ENCODE measurements at regions not wholly inside any gene's neighbourhood (a gene's known extent, or its start where the extent isn't known, plus 50 kb on each side); places are given as distances from the start of the nearest gene placed in this dataset.
"Not testable (repeated sequence)": the region's sequence is repeated elsewhere in the genome, so short reads cannot be mapped to it uniquely, and the experiment has no call there.

- H3K27me3 ChIP-seq (ENCODE audit: control insufficient read depth in 5 of 5, insufficient read depth in 4 of 5, low read length in 5 of 5), result no peaks in the 10 kb centered on the region
- H3K4me1 ChIP-seq (ENCODE audit: control insufficient read depth in 5 of 5, insufficient read depth in 5 of 5, low read length in 5 of 5), result peaks cover 0 to 6% (median 0%) of the 10 kb centered on the region in 5 donors
- H3K4me3 ChIP-seq (ENCODE audit: low read depth in 1 of 5, low read length in 5 of 5), result no peak overlapping the region
- H3K9me3 ChIP-seq (ENCODE audit: control insufficient read depth in 5 of 5, low read length in 5 of 5), result peaks cover 0 to 4% (median 0%) of the 10 kb centered on the region in 5 donors
- no peak overlapping the region for H3K9ac ChIP-seq (ENCODE audit: low read length in 5 of 5)
- no peaks in the 10 kb centered on the region for H3K36me3 ChIP-seq (ENCODE audit: control insufficient read depth in 5 of 5, insufficient read depth in 5 of 5, low read length in 5 of 5)
- H3K27ac ChIP-seq (ENCODE audit: low read depth, low read length), result no peak overlapping the region
Observed at GRCh38 chr19:28685802-28686201, 527.1 kb downstream of the UQCRFS1 start.

GRCh38 chr19:28685077-28685476 is 527.9 kb downstream of the UQCRFS1 start:
- H3K36me3 ChIP-seq (ENCODE audit: control insufficient read depth in 5 of 5, insufficient read depth in 5 of 5, low read length in 5 of 5); H3K27me3 ChIP-seq (ENCODE audit: control insufficient read depth in 5 of 5, insufficient read depth in 4 of 5, low read length in 5 of 5); H3K4me1 ChIP-seq (ENCODE audit: control insufficient read depth in 5 of 5, insufficient read depth in 5 of 5, low read length in 5 of 5): not testable (repeated sequence)

GRCh38 chr19:28680111-28680510 is 532.8 kb downstream of the UQCRFS1 start:
- H3K36me3 ChIP-seq (ENCODE audit: control insufficient read depth in 5 of 5, insufficient read depth in 5 of 5, low read length in 5 of 5), result no peaks in the 10 kb centered on the region
- H3K4me1 ChIP-seq (ENCODE audit: control insufficient read depth in 5 of 5, insufficient read depth in 5 of 5, low read length in 5 of 5), result peaks cover 0 to 6% (median 0%) of the 10 kb centered on the region in 5 donors
- no peak overlapping the region for H3K27ac ChIP-seq (ENCODE audit: low read depth, low read length)
- H3K4me3 ChIP-seq (ENCODE audit: low read depth in 1 of 5, low read length in 5 of 5), result no peak overlapping the region
- H3K9me3 ChIP-seq (ENCODE audit: control insufficient read depth in 5 of 5, low read length in 5 of 5), result peaks cover 0 to 5% (median 0%) of the 10 kb centered on the region in 5 donors
- no peaks in the 10 kb centered on the region for H3K27me3 ChIP-seq (ENCODE audit: control insufficient read depth in 5 of 5, insufficient read depth in 4 of 5, low read length in 5 of 5)
- H3K9ac ChIP-seq (ENCODE audit: low read length in 5 of 5), result no peak overlapping the region

More at GRCh38 chr19:28685077-28685476, 527.9 kb downstream of the UQCRFS1 start:
- H3K9ac ChIP-seq (ENCODE audit: low read length in 5 of 5); H3K9me3 ChIP-seq (ENCODE audit: control insufficient read depth in 5 of 5, low read length in 5 of 5); H3K27ac ChIP-seq (ENCODE audit: low read depth, low read length); H3K4me3 ChIP-seq (ENCODE audit: low read depth in 1 of 5, low read length in 5 of 5): not testable (repeated sequence)

- H3K9ac ChIP-seq (ENCODE audit: low read length in 5 of 5), result no peak overlapping the region
- peaks cover 4 to 19% (median 16%) of the 10 kb centered on the region in 5 donors for H3K9me3 ChIP-seq (ENCODE audit: control insufficient read depth in 5 of 5, low read length in 5 of 5)
Observed at GRCh38 chr19:28670836-28671235, 542.1 kb downstream of the UQCRFS1 start.

GRCh38 chr19:28669804-28670203 is 543.1 kb downstream of the UQCRFS1 start:
- Histone ChIP-seq H3K9ac (ENCODE audit: low read length in 5 of 5) (no peak overlapping the region), H3K4me1 (ENCODE audit: control insufficient read depth in 5 of 5, insufficient read depth in 5 of 5, low read length in 5 of 5) (no peaks in the 10 kb centered on the region), H3K27ac (ENCODE audit: low read depth, low read length) (no peak overlapping the region), H3K4me3 (ENCODE audit: low read depth in 1 of 5, low read length in 5 of 5) (no peak overlapping the region), H3K9me3 (ENCODE audit: control insufficient read depth in 5 of 5, low read length in 5 of 5) (peaks cover 4 to 19% (median 15%) of the 10 kb centered on the region in 5 donors), H3K27me3 (ENCODE audit: control insufficient read depth in 5 of 5, insufficient read depth in 4 of 5, low read length in 5 of 5) (no peaks in the 10 kb centered on the region), H3K36me3 (ENCODE audit: control insufficient read depth in 5 of 5, insufficient read depth in 5 of 5, low read length in 5 of 5) (no peaks in the 10 kb centered on the region)

More at GRCh38 chr19:28670836-28671235, 542.1 kb downstream of the UQCRFS1 start:
- Histone ChIP-seq H3K27ac (ENCODE audit: low read depth, low read length) (no peak overlapping the region), H3K36me3 (ENCODE audit: control insufficient read depth in 5 of 5, insufficient read depth in 5 of 5, low read length in 5 of 5) (no peaks in the 10 kb centered on the region), H3K27me3 (ENCODE audit: control insufficient read depth in 5 of 5, insufficient read depth in 4 of 5, low read length in 5 of 5) (no peaks in the 10 kb centered on the region), H3K4me3 (ENCODE audit: low read depth in 1 of 5, low read length in 5 of 5) (no peak overlapping the region), H3K4me1 (ENCODE audit: control insufficient read depth in 5 of 5, insufficient read depth in 5 of 5, low read length in 5 of 5) (no peaks in the 10 kb centered on the region)

GRCh38 chr19:28667348-28667977 is 545.5 kb downstream of the UQCRFS1 start:
- H3K4me3 ChIP-seq (ENCODE audit: low read depth in 1 of 5, low read length in 5 of 5), result no peak overlapping the region
- no peak overlapping the region for H3K9ac ChIP-seq (ENCODE audit: low read length in 5 of 5)
- no peak overlapping the region for H3K27ac ChIP-seq (ENCODE audit: low read depth, low read length)
- H3K36me3 ChIP-seq (ENCODE audit: control insufficient read depth in 5 of 5, insufficient read depth in 5 of 5, low read length in 5 of 5), result no peaks in the 10 kb centered on the region
- no peaks in the 10 kb centered on the region for H3K4me1 ChIP-seq (ENCODE audit: control insufficient read depth in 5 of 5, insufficient read depth in 5 of 5, low read length in 5 of 5)
- peaks cover 4 to 16% (median 14%) of the 10 kb centered on the region in 5 donors for H3K9me3 ChIP-seq (ENCODE audit: control insufficient read depth in 5 of 5, low read length in 5 of 5)
- no peaks in the 10 kb centered on the region for H3K27me3 ChIP-seq (ENCODE audit: control insufficient read depth in 5 of 5, insufficient read depth in 4 of 5, low read length in 5 of 5)

GRCh38 chr19:28665748-28666147 is 547.2 kb downstream of the UQCRFS1 start:
- Histone ChIP-seq H3K9me3 (ENCODE audit: control insufficient read depth in 5 of 5, low read length in 5 of 5) (peaks cover 4 to 16% (median 14%) of the 10 kb centered on the region in 5 donors), H3K9ac (ENCODE audit: low read length in 5 of 5) (no peak overlapping the region), H3K4me1 (ENCODE audit: control insufficient read depth in 5 of 5, insufficient read depth in 5 of 5, low read length in 5 of 5) (no peaks in the 10 kb centered on the region), H3K27ac (ENCODE audit: low read depth, low read length) (no peak overlapping the region), H3K27me3 (ENCODE audit: control insufficient read depth in 5 of 5, insufficient read depth in 4 of 5, low read length in 5 of 5) (no peaks in the 10 kb centered on the region), H3K36me3 (ENCODE audit: control insufficient read depth in 5 of 5, insufficient read depth in 5 of 5, low read length in 5 of 5) (no peaks in the 10 kb centered on the region), H3K4me3 (ENCODE audit: low read depth in 1 of 5, low read length in 5 of 5) (no peak overlapping the region)

GRCh38 chr19:28656644-28657043 is 556.3 kb downstream of the UQCRFS1 start:
- no peaks in the 10 kb centered on the region for H3K4me1 ChIP-seq (ENCODE audit: control insufficient read depth in 5 of 5, insufficient read depth in 5 of 5, low read length in 5 of 5)

GRCh38 chr19:28655054-28655453 is 557.9 kb downstream of the UQCRFS1 start:
- H3K4me1 ChIP-seq (ENCODE audit: control insufficient read depth in 5 of 5, insufficient read depth in 5 of 5, low read length in 5 of 5), result no peaks in the 10 kb centered on the region
- peaks cover 0 to 25% (median 14%) of the 10 kb centered on the region in 5 donors for H3K9me3 ChIP-seq (ENCODE audit: control insufficient read depth in 5 of 5, low read length in 5 of 5)
- H3K36me3 ChIP-seq (ENCODE audit: control insufficient read depth in 5 of 5, insufficient read depth in 5 of 5, low read length in 5 of 5), result no peaks in the 10 kb centered on the region
- no peak overlapping the region for H3K27ac ChIP-seq (ENCODE audit: low read depth, low read length)
- H3K27me3 ChIP-seq (ENCODE audit: control insufficient read depth in 5 of 5, insufficient read depth in 4 of 5, low read length in 5 of 5), result peaks cover 0 to 6% (median 0%) of the 10 kb centered on the region in 5 donors
- H3K4me3 ChIP-seq (ENCODE audit: low read depth in 1 of 5, low read length in 5 of 5), result no peak overlapping the region
- no peak overlapping the region for H3K9ac ChIP-seq (ENCODE audit: low read length in 5 of 5)

More at GRCh38 chr19:28656644-28657043, 556.3 kb downstream of the UQCRFS1 start:
- no peak overlapping the region for H3K4me3 ChIP-seq (ENCODE audit: low read depth in 1 of 5, low read length in 5 of 5)
- no peaks in the 10 kb centered on the region for H3K36me3 ChIP-seq (ENCODE audit: control insufficient read depth in 5 of 5, insufficient read depth in 5 of 5, low read length in 5 of 5)
- H3K9ac ChIP-seq (ENCODE audit: low read length in 5 of 5), result no peak overlapping the region
- peaks cover 0 to 25% (median 14%) of the 10 kb centered on the region in 5 donors for H3K9me3 ChIP-seq (ENCODE audit: control insufficient read depth in 5 of 5, low read length in 5 of 5)
- H3K27ac ChIP-seq (ENCODE audit: low read depth, low read length), result no peak overlapping the region
- H3K27me3 ChIP-seq (ENCODE audit: control insufficient read depth in 5 of 5, insufficient read depth in 4 of 5, low read length in 5 of 5), result peaks cover 0 to 3% (median 0%) of the 10 kb centered on the region in 5 donors

GRCh38 chr19:28652765-28653164 is 560.2 kb downstream of the UQCRFS1 start:
- H3K27ac ChIP-seq (ENCODE audit: low read depth, low read length), result no peak overlapping the region
- peaks cover 0 to 18% (median 8%) of the 10 kb centered on the region in 5 donors for H3K9me3 ChIP-seq (ENCODE audit: control insufficient read depth in 5 of 5, low read length in 5 of 5)

More at GRCh38 chr19:28652765-28653164, 560.2 kb downstream of the UQCRFS1 start:
- no peaks in the 10 kb centered on the region for H3K36me3 ChIP-seq (ENCODE audit: control insufficient read depth in 5 of 5, insufficient read depth in 5 of 5, low read length in 5 of 5)
- no peak overlapping the region for H3K9ac ChIP-seq (ENCODE audit: low read length in 5 of 5)
- H3K4me3 ChIP-seq (ENCODE audit: low read depth in 1 of 5, low read length in 5 of 5), result no peak overlapping the region
- H3K27me3 ChIP-seq (ENCODE audit: control insufficient read depth in 5 of 5, insufficient read depth in 4 of 5, low read length in 5 of 5), result peaks cover 0 to 6% (median 0%) of the 10 kb centered on the region in 5 donors
- H3K4me1 ChIP-seq (ENCODE audit: control insufficient read depth in 5 of 5, insufficient read depth in 5 of 5, low read length in 5 of 5), result no peaks in the 10 kb centered on the region
